Liver (tissue), 8 donors: ENCODE measurements at regions not wholly inside any gene's neighbourhood (a gene's known extent, or its start where the extent isn't known, plus 50 kb on each side); places are given as distances from the start of the nearest gene placed in this dataset.

Source experiments
- DNase-seq: peaks from one replicate; pipeline ENCODE4 v3.0.0-alpha.2; 2017; ENCODE audit warnings: low spot score
- H3K27ac ChIP-seq, 2 donors: one replicate each; pipeline ENCODE4 v1.7.0; 2013; ENCODE audit warnings: inconsistent platforms in 2 of 2, low read length in 2 of 2, control low read depth in 1 of 2, low read depth in 1 of 2, mild to moderate bottlenecking in 1 of 2
- H3K27me3 ChIP-seq, 4 donors: one replicate each; pipeline versions ENCODE4 v1.6.1 to v1.7.0; 2013; ENCODE audit warnings: low read length in 3 of 4, inconsistent platforms in 1 of 4, mild to moderate bottlenecking in 1 of 4, moderate library complexity in 1 of 4; ENCODE audit not compliant: control insufficient read depth in 4 of 4, insufficient read depth in 4 of 4
- H3K36me3 ChIP-seq, 4 donors: one replicate each; pipeline versions ENCODE4 v1.6.1 to v1.7.0; 2013; ENCODE audit warnings: low read length in 3 of 4, mild to moderate bottlenecking in 3 of 4, low read depth in 1 of 4, moderate library complexity in 1 of 4; ENCODE audit not compliant: control insufficient read depth in 4 of 4, insufficient read depth in 3 of 4
- H3K4me1 ChIP-seq, 4 donors: one replicate each; pipeline versions ENCODE4 v1.6.1 to v1.7.0; 2013; ENCODE audit warnings: low read length in 3 of 4, mild to moderate bottlenecking in 3 of 4, moderate library complexity in 1 of 4; ENCODE audit not compliant: control insufficient read depth in 4 of 4, insufficient read depth in 4 of 4
- H3K4me3 ChIP-seq, 3 donors: one replicate each; pipeline versions ENCODE4 v1.6.1 to v1.7.0; 2013; ENCODE audit warnings: low read length in 3 of 3, control low read depth in 1 of 3, low read depth in 1 of 3, mild to moderate bottlenecking in 1 of 3
- H3K9ac ChIP-seq, 2 donors: one replicate each; pipeline ENCODE4 v1.7.0; 2013; ENCODE audit warnings: low read length in 2 of 2, mild to moderate bottlenecking in 2 of 2, moderate library complexity in 2 of 2, control low read depth in 1 of 2, low read depth in 1 of 2
- H3K9me3 ChIP-seq, 4 donors: one replicate each; pipeline versions ENCODE4 v1.6.1 to v1.7.0; 2013; ENCODE audit warnings: low read length in 3 of 4; ENCODE audit not compliant: control insufficient read depth in 4 of 4
- EGR1 ChIP-seq, 2 donors: IDR thresholded peaks; 2 replicates each; pipeline ENCODE4 v1.6.1; 2016 to 2018; ENCODE audit warnings: antibody characterized with exemption in 2 of 2, low read depth in 2 of 2
- FOXA1 ChIP-seq: IDR thresholded peaks from 2 replicates; pipeline ENCODE4 v1.6.1; 2016; ENCODE audit warnings: antibody characterized with exemption
- FOXA2 ChIP-seq: IDR thresholded peaks from 2 replicates; pipeline ENCODE4 v1.6.1; 2016; ENCODE audit warnings: antibody characterized with exemption
- GABPA ChIP-seq, 2 donors: IDR thresholded peaks in 1 of 2; conservative IDR thresholded peaks in 1 of 2; 2 replicates each; pipeline ENCODE4 v1.6.1; 2016; ENCODE audit warnings: antibody characterized with exemption in 2 of 2, mild to moderate bottlenecking in 1 of 2, moderate library complexity in 1 of 2
- HNF4A ChIP-seq, 2 donors: conservative IDR thresholded peaks; 2 replicates each; pipeline ENCODE4 v1.6.1; 2016; ENCODE audit warnings: antibody characterized with exemption in 2 of 2, mild to moderate bottlenecking in 2 of 2
- HNF4G ChIP-seq: IDR thresholded peaks from 2 replicates; pipeline ENCODE4 v1.6.1; 2016; ENCODE audit warnings: antibody characterized with exemption
- JUND ChIP-seq, 2 donors: IDR thresholded peaks; 2 replicates each; pipeline ENCODE4 v1.6.1; 2016; ENCODE audit warnings: antibody characterized with exemption in 2 of 2
- NR2F2 ChIP-seq: IDR thresholded peaks from 2 replicates; pipeline ENCODE4 v1.6.1; 2016; ENCODE audit warnings: antibody characterized with exemption
- RAD21 ChIP-seq, 2 donors: IDR thresholded peaks; 2 replicates each; pipeline ENCODE4 v1.6.1; 2016; ENCODE audit warnings: antibody characterized with exemption in 2 of 2, mild to moderate bottlenecking in 2 of 2
- RXRA ChIP-seq, 2 donors: IDR thresholded peaks; 2 replicates each; pipeline ENCODE4 v1.6.1; 2017 to 2018; ENCODE audit warnings: antibody characterized with exemption in 2 of 2, mild to moderate bottlenecking in 1 of 2
- SP1 ChIP-seq: IDR thresholded peaks from 2 replicates; pipeline ENCODE4 v1.6.1; 2018; ENCODE audit warnings: antibody characterized with exemption, mild to moderate bottlenecking
- TAF1 ChIP-seq: conservative IDR thresholded peaks from 2 replicates; pipeline ENCODE4 v1.6.1; 2016; ENCODE audit warnings: antibody characterized with exemption, mild to moderate bottlenecking
- YY1 ChIP-seq: IDR thresholded peaks from 2 replicates; pipeline ENCODE4 v1.6.1; 2016; ENCODE audit warnings: antibody characterized with exemption, mild to moderate bottlenecking
- WGBS: extraction: QIAGEN DNeasy Blood & Tissue Kit; methylation state at CpG from one replicate; pipeline ENCODE4 v1.1.7; 2013; 5-methylcytosine and 5-hydroxymethylcytosine counted together
- TF ChIP-seq, protein P1 (sequence below): IDR thresholded peaks from 2 replicates; pipeline ENCODE4 v1.6.1; 2016; ENCODE audit warnings: antibody characterized with exemption
- TF ChIP-seq, protein P2 (sequence below): IDR thresholded peaks from 2 replicates; pipeline ENCODE4 v1.6.1; 2016; ENCODE audit warnings: antibody characterized with exemption
- TF ChIP-seq, protein P3 (sequence below): IDR thresholded peaks from 2 replicates; pipeline ENCODE4 v1.6.1; 2016; ENCODE audit warnings: antibody characterized with exemption
- TF ChIP-seq, protein P4 (sequence below): fragments of 150-350 bp; IDR thresholded peaks from 2 replicates; pipeline ENCODE4 v1.5.1; 2017; ENCODE audit warnings: improper control_type of control experiment, low read depth, low read length; ENCODE audit not compliant: missing input control
- TF ChIP-seq, protein P5 (sequence below): IDR thresholded peaks from 2 replicates; pipeline ENCODE4 v1.6.1; 2016; ENCODE audit warnings: antibody characterized with exemption, mild to moderate bottlenecking
- donor health status: healthy.
- donor health status: healthy.
- donor health status: healthy.
- donor health status: healthy.
- donor health status: healthy.

DNA sequence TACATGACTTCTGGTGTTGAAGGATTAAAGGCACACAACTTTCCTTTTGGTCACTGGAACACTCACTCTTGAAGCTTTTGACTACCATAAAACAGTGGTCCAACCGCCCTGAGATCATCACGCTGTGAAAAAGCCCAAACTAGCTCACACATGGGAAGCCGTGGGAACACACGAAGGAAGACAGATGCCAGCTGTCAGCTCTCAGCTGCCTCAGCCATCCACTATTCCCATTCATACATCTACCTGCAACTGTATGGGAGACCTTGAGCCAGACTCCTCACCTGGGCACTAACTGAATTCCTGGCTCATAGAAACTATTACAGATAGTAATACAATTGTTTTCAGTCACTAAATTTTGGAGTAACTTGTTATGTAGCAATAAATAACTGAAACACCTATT lies 246.1 kb downstream of the MSX2 start:
- 84% methylated on average over 4 of the region's 4 CpGs for WGBS
- H3K4me1 ChIP-seq = no peaks in the 10 kb centered on the region
- DNase-seq = no peak
- no peak overlapping the region for H3K4me3 ChIP-seq
- peaks cover 0 to 9% (median under 1%) of the 10 kb centered on the region in 4 donors for H3K9me3 ChIP-seq
- no peaks in the 10 kb centered on the region for H3K27me3 ChIP-seq
- TF ChIP-seq, protein P1, sequence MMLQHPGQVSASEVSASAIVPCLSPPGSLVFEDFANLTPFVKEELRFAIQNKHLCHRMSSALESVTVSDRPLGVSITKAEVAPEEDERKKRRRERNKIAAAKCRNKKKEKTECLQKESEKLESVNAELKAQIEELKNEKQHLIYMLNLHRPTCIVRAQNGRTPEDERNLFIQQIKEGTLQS = no peak
- no peak for TF ChIP-seq YY1
- no peak for TF ChIP-seq FOXA2
- TF ChIP-seq, protein P2, sequence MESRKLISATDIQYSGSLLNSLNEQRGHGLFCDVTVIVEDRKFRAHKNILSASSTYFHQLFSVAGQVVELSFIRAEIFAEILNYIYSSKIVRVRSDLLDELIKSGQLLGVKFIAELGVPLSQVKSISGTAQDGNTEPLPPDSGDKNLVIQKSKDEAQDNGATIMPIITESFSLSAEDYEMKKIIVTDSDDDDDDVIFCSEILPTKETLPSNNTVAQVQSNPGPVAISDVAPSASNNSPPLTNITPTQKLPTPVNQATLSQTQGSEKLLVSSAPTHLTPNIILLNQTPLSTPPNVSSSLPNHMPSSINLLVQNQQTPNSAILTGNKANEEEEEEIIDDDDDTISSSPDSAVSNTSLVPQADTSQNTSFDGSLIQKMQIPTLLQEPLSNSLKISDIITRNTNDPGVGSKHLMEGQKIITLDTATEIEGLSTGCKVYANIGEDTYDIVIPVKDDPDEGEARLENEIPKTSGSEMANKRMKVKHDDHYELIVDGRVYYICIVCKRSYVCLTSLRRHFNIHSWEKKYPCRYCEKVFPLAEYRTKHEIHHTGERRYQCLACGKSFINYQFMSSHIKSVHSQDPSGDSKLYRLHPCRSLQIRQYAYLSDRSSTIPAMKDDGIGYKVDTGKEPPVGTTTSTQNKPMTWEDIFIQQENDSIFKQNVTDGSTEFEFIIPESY = no peak
- TF ChIP-seq NR2F2 = no peak
- TF ChIP-seq HNF4A (conservative IDR thresholded peaks at IDR 0.05) = no peak
- TF ChIP-seq GABPA (IDR thresholded peaks at IDR 0.05 in 1 of 2, conservative IDR thresholded peaks at IDR 0.05 in 1 of 2) = no peak
- TF ChIP-seq EGR1 (IDR thresholded peaks at IDR 0.05; ENCODE audit: low read depth in 2 of 2) = no peak
- no peak for TF ChIP-seq HNF4G
- TF ChIP-seq, protein P3, sequence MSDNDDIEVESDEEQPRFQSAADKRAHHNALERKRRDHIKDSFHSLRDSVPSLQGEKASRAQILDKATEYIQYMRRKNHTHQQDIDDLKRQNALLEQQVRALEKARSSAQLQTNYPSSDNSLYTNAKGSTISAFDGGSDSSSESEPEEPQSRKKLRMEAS = no peak
- TF ChIP-seq, protein P4, sequence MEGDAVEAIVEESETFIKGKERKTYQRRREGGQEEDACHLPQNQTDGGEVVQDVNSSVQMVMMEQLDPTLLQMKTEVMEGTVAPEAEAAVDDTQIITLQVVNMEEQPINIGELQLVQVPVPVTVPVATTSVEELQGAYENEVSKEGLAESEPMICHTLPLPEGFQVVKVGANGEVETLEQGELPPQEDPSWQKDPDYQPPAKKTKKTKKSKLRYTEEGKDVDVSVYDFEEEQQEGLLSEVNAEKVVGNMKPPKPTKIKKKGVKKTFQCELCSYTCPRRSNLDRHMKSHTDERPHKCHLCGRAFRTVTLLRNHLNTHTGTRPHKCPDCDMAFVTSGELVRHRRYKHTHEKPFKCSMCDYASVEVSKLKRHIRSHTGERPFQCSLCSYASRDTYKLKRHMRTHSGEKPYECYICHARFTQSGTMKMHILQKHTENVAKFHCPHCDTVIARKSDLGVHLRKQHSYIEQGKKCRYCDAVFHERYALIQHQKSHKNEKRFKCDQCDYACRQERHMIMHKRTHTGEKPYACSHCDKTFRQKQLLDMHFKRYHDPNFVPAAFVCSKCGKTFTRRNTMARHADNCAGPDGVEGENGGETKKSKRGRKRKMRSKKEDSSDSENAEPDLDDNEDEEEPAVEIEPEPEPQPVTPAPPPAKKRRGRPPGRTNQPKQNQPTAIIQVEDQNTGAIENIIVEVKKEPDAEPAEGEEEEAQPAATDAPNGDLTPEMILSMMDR = no peak
- no peak for TF ChIP-seq JUND (IDR thresholded peaks at IDR 0.05)
- no peak for TF ChIP-seq RAD21 (IDR thresholded peaks at IDR 0.05)
- no peak for TF ChIP-seq RXRA (IDR thresholded peaks at IDR 0.05)
- no peak for TF ChIP-seq FOXA1
- H3K27ac ChIP-seq = no peak overlapping the region
- H3K9ac ChIP-seq = no peak overlapping the region
- no peaks in the 10 kb centered on the region for H3K36me3 ChIP-seq

DNA sequence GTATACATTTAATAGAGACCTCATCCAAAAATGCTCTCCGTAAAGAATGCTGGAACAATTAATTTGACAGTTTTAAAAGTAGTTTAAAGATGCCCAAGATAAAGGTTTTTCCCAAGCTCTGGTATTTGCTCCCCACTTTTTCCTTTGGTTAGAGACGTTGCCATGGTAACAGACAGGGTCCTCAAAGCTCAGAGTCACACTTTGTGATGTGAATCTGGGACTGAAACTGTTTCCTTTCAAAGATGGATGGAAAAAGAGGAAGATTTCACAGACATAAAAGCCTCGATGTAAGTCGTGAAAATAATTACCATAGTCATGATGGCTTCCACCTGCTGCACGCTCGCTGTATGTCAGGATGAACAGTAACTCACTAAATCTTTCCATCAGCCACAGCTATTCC lies 229.5 kb downstream of the MSX2 start:
- WGBS = 80% methylated on average over 6 of the region's 6 CpGs
- Histone ChIP-seq H3K4me1 (no peaks in the 10 kb centered on the region), H3K9me3 (no peaks in the 10 kb centered on the region), H3K9ac (no peak overlapping the region), H3K27ac (no peak overlapping the region), H3K4me3 (no peak overlapping the region), H3K36me3 (no peaks in the 10 kb centered on the region), H3K27me3 (no peaks in the 10 kb centered on the region)
- no peak for DNase-seq
- TF ChIP-seq SP1 (no peak), HNF4G (no peak), EGR1 (IDR thresholded peaks at IDR 0.05; ENCODE audit: low read depth in 2 of 2) (no peak), FOXA1 (no peak), RAD21 (IDR thresholded peaks at IDR 0.05) (no peak), RXRA (IDR thresholded peaks at IDR 0.05) (no peak), TAF1 (no peak), HNF4A (conservative IDR thresholded peaks at IDR 0.05) (no peak), YY1 (no peak), JUND (IDR thresholded peaks at IDR 0.05) (no peak), GABPA (IDR thresholded peaks at IDR 0.05 in 1 of 2, conservative IDR thresholded peaks at IDR 0.05 in 1 of 2) (no peak)
- TF ChIP-seq, protein P4 = no peak
- TF ChIP-seq, protein P5, sequence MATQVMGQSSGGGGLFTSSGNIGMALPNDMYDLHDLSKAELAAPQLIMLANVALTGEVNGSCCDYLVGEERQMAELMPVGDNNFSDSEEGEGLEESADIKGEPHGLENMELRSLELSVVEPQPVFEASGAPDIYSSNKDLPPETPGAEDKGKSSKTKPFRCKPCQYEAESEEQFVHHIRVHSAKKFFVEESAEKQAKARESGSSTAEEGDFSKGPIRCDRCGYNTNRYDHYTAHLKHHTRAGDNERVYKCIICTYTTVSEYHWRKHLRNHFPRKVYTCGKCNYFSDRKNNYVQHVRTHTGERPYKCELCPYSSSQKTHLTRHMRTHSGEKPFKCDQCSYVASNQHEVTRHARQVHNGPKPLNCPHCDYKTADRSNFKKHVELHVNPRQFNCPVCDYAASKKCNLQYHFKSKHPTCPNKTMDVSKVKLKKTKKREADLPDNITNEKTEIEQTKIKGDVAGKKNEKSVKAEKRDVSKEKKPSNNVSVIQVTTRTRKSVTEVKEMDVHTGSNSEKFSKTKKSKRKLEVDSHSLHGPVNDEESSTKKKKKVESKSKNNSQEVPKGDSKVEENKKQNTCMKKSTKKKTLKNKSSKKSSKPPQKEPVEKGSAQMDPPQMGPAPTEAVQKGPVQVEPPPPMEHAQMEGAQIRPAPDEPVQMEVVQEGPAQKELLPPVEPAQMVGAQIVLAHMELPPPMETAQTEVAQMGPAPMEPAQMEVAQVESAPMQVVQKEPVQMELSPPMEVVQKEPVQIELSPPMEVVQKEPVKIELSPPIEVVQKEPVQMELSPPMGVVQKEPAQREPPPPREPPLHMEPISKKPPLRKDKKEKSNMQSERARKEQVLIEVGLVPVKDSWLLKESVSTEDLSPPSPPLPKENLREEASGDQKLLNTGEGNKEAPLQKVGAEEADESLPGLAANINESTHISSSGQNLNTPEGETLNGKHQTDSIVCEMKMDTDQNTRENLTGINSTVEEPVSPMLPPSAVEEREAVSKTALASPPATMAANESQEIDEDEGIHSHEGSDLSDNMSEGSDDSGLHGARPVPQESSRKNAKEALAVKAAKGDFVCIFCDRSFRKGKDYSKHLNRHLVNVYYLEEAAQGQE = no peak
- TF ChIP-seq, protein P3 = no peak
- TF ChIP-seq, protein P2 = no peak
- TF ChIP-seq, protein P1 = no peak
